H1 (cell line): ENCODE measurements at regions not wholly inside any gene's neighbourhood (a gene's known extent, or its start where the extent isn't known, plus 50 kb on each side); places are given as distances from the start of the nearest gene placed in this dataset.

Experiments used
- CTCF ChIA-PET: fragments of 300-600 bp; sonication (Branson Sonifier 250); formaldehyde crosslinking; loops from one replicate; lab custom pipeline; 2021; ENCODE audit not compliant: partially characterized antibody; lab: Charles Lee
- POLR2A ChIA-PET: fragments of 300-600 bp; sonication (Branson Sonifier 250); formaldehyde crosslinking; loops from one replicate; lab custom pipeline; 2021; ENCODE audit warnings: inconsistent platforms; ENCODE audit not compliant: partially characterized antibody; lab: Charles Lee
- DNase-seq, 2 experiments: peaks; one replicate each; pipeline versions ENCODE4 v3.0.0 to v3.0.0-alpha.2; 2010 to 2022; ENCODE audit warnings: low spot score in 2 of 2, low read depth in 1 of 2, mixed read lengths in 1 of 2
- FAIRE-seq: peaks from 2 replicates; lab custom pipeline; 2011; peaks lifted over from hg19 to GRCh38; lab: Jason Lieb, UNC
- H2AFZ ChIP-seq: 2 replicates; pipeline ENCODE4 v1.8.1; 2012; ENCODE audit warnings: low read length, inconsistent platforms
- H2AK5ac ChIP-seq: 2 replicates; pipeline ENCODE4 v1.6.1; 2013; ENCODE audit warnings: low read depth, low read length
- H2BK120ac ChIP-seq: replicated peaks from 2 replicates; pipeline ENCODE3; 2013; ENCODE audit warnings: low read depth, low read length, inconsistent platforms
- H2BK12ac ChIP-seq: 2 replicates; pipeline ENCODE4 v1.6.1; 2013; ENCODE audit warnings: low read depth, low read length
- H2BK15ac ChIP-seq: 2 replicates; pipeline ENCODE4 v1.6.1; 2013; ENCODE audit warnings: low read length
- H2BK20ac ChIP-seq: 2 replicates; pipeline ENCODE4 v1.6.1; 2013; ENCODE audit warnings: low read length
- H2BK5ac ChIP-seq: 2 replicates; pipeline ENCODE4 v1.6.1; 2013; ENCODE audit warnings: low read depth, low read length
- H3K14ac ChIP-seq: 2 replicates; pipeline ENCODE4 v1.6.1; 2013; ENCODE audit warnings: inconsistent platforms; ENCODE audit not compliant: insufficient read length
- H3K18ac ChIP-seq: 2 replicates; pipeline ENCODE4 v1.6.1; 2013; ENCODE audit warnings: low read length; ENCODE audit errors: extremely low read depth
- H3K23ac ChIP-seq: 2 replicates; pipeline ENCODE4 v1.6.1; 2013; ENCODE audit warnings: inconsistent platforms; ENCODE audit not compliant: insufficient read length
- H3K23me2 ChIP-seq: 2 replicates; pipeline ENCODE4 v1.6.1; 2013; ENCODE audit warnings: low read depth, low read length
- H3K27ac ChIP-seq: 2 replicates; pipeline ENCODE4 v1.6.1; 2011; ENCODE audit warnings: low read depth, low read length, inconsistent platforms
- H3K27me3 ChIP-seq, 4 experiments: replicated peaks in 1 of 4; 1 replicate in 1 of 4; 2 replicates in 3 of 4; pipeline versions ENCODE4 v1.6.1 to v1.8.1; 2011 to 2013; ENCODE audit warnings: low read length in 3 of 4, mild to moderate bottlenecking in 3 of 4, inconsistent platforms in 2 of 4, mixed read lengths in 2 of 4, moderate library complexity in 1 of 4; ENCODE audit not compliant: control insufficient read depth in 3 of 4, insufficient read depth in 3 of 4; ENCODE audit errors: extremely low read depth in 1 of 4
- H3K36me3 ChIP-seq, 4 experiments: 2 replicates each; pipeline versions ENCODE4 v1.6.1 to v1.8.1; 2011 to 2013; ENCODE audit warnings: mild to moderate bottlenecking in 4 of 4, low read length in 3 of 4, moderate library complexity in 2 of 4, control low read depth in 1 of 4, inconsistent platforms in 1 of 4; ENCODE audit not compliant: insufficient read depth in 4 of 4, control insufficient read depth in 2 of 4
- H3K4ac ChIP-seq: replicated peaks from 2 replicates; pipeline ENCODE3; 2013; ENCODE audit warnings: low read length, low read depth, mixed read lengths, inconsistent platforms; ENCODE audit not compliant: insufficient read length
- H3K4me1 ChIP-seq, 4 experiments: replicated peaks in 1 of 4; 1 replicate in 1 of 4; 2 replicates in 3 of 4; pipeline versions ENCODE4 v1.6.1 to v1.8.1; 2011 to 2013; ENCODE audit warnings: low read length in 3 of 4, inconsistent platforms in 2 of 4, mixed read lengths in 1 of 4; ENCODE audit not compliant: insufficient read depth in 4 of 4, control insufficient read depth in 3 of 4
- H3K4me2 ChIP-seq, 2 experiments: 2 replicates each; pipeline versions ENCODE4 v1.6.1 to v1.8.1; 2011 to 2013; ENCODE audit warnings: low read depth in 2 of 2, low read length in 2 of 2, control low read depth in 1 of 2, inconsistent platforms in 1 of 2, mild to moderate bottlenecking in 1 of 2; ENCODE audit not compliant: insufficient read depth in 1 of 2
- H3K4me3 ChIP-seq, 4 experiments: fragments of 200-600, 300-600 bp in 1 of 4; sonication (generic), shearing (Covaris generic), sonication (Bioruptor Twin) in 1 of 4; 2 replicates each; pipeline versions ENCODE4 v1.5.1 to v1.8.1; 2011 to 2016; ENCODE audit warnings: low read length in 4 of 4, low read depth in 3 of 4, control low read depth in 2 of 4, inconsistent platforms in 2 of 4, mild to moderate bottlenecking in 2 of 4, mixed read lengths in 1 of 4, moderate library complexity in 1 of 4; ENCODE audit not compliant: insufficient read depth in 2 of 4; ENCODE audit errors: extremely low read depth in 1 of 4
- H3K56ac ChIP-seq: replicated peaks from 2 replicates; pipeline ENCODE3; 2013; ENCODE audit warnings: low read depth, mild to moderate bottlenecking, mixed read lengths, low read length, inconsistent platforms; ENCODE audit not compliant: insufficient read length
- H3K79me1 ChIP-seq: 2 replicates; pipeline ENCODE4 v1.6.1; 2013; ENCODE audit warnings: low read depth, low read length, control low read depth
- H3K79me2 ChIP-seq, 2 experiments: 2 replicates each; pipeline versions ENCODE4 v1.6.1 to v1.8.1; 2012 to 2013; ENCODE audit warnings: low read length in 2 of 2, mild to moderate bottlenecking in 2 of 2, inconsistent platforms in 1 of 2; ENCODE audit not compliant: insufficient read depth in 2 of 2, control insufficient read depth in 1 of 2
- H3K9ac ChIP-seq, 4 experiments: replicated peaks in 1 of 4; 1 replicate in 1 of 4; 2 replicates in 3 of 4; pipeline versions ENCODE4 v1.6.1 to v1.8.1; 2011 to 2013; ENCODE audit warnings: low read depth in 3 of 4, low read length in 3 of 4, control low read depth in 2 of 4, mild to moderate bottlenecking in 2 of 4, moderate library complexity in 2 of 4, inconsistent platforms in 1 of 4; ENCODE audit errors: extremely low read depth in 1 of 4
- H3K9me3 ChIP-seq, 2 experiments: 2 replicates each; pipeline versions ENCODE4 v1.6.1 to v1.8.1; 2012 to 2013; ENCODE audit warnings: mild to moderate bottlenecking in 2 of 2, moderate library complexity in 2 of 2, control low read depth in 1 of 2, inconsistent platforms in 1 of 2, low read depth in 1 of 2, low read length in 1 of 2, mixed read lengths in 1 of 2; ENCODE audit not compliant: insufficient read depth in 2 of 2
- H4K20me1 ChIP-seq, 2 experiments: replicated peaks in 1 of 2; 2 replicates each; pipeline versions ENCODE3 to v1.8.1; 2011 to 2013; ENCODE audit warnings: inconsistent platforms in 2 of 2, low read length in 2 of 2, mild to moderate bottlenecking in 1 of 2; ENCODE audit not compliant: insufficient read depth in 2 of 2, control insufficient read depth in 1 of 2
- H4K5ac ChIP-seq: 2 replicates; pipeline ENCODE4 v1.6.1; 2013; ENCODE audit warnings: low read length, low read depth, mixed read lengths, inconsistent platforms; ENCODE audit not compliant: insufficient read length
- H4K8ac ChIP-seq: 2 replicates; pipeline ENCODE4 v1.8.0; 2013; ENCODE audit warnings: mild to moderate bottlenecking, moderate library complexity, low read length, inconsistent platforms; ENCODE audit not compliant: insufficient read depth; ENCODE audit errors: extremely low read depth
- H4K91ac ChIP-seq: replicated peaks from 2 replicates; pipeline ENCODE3; 2013; ENCODE audit warnings: low read length, mixed read lengths, inconsistent platforms; ENCODE audit not compliant: insufficient read length
- MAFK ChIP-seq: IDR thresholded peaks from 2 replicates; pipeline ENCODE4 v1.6.1; 2012; ENCODE audit warnings: low read depth, mild to moderate bottlenecking, improper control_type of control experiment, low read length
- RNF2 ChIP-seq: fragments of 200-900, 300-1000 bp; sonication (generic); IDR thresholded peaks from 2 replicates; pipeline ENCODE4 v1.7.1; 2016; ENCODE audit warnings: borderline replicate concordance, low read depth, mild to moderate bottlenecking, antibody characterized with exemption, low read length; ENCODE audit not compliant: poor library complexity, severe bottlenecking; ENCODE audit errors: missing control alignments
- WGBS, 2 experiments: shearing (Covaris generic) in 1 of 2; methylation state at CpG; one replicate each; pipeline versions ENCODE4 v1.1.6 to v1.1.7; 2013 to 2015; ENCODE audit warnings: low lambda C conversion rate in 2 of 2, mixed read lengths in 2 of 2, inconsistent platforms in 1 of 2, low coverage in 1 of 2, missing lambda C conversion rate in 1 of 2; ENCODE audit not compliant: insufficient replicate concordance in 2 of 2, insufficient coverage in 1 of 2, insufficient read length in 1 of 2; ENCODE audit errors: extremely low coverage in 1 of 2, missing lambda C conversion rate in 1 of 2; 5-methylcytosine and 5-hydroxymethylcytosine counted together
- TF ChIP-seq, protein P1 (sequence below): IDR thresholded peaks from 2 replicates; pipeline ENCODE4 v1.6.1; 2012; ENCODE audit warnings: inconsistent platforms

DNA sequence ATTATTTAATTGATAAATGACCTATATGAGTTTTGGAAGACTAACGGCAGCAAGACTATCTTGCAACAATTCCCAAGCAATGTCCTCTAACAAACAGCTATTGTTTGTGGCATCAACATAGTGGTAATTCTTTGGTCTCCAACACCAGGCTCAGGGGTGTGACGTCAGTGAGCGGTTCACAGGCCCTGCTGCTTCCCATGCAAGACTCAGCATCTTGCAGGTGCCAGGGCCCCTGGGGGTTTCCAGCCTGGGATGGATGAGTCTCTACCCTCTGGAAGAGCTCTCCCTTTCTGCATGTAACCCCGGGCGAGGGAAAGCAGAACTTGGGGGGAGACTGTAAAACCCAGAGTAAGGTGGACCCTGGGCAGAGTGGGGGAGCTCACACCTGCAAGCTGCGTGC lies 164.7 kb downstream of the ACTR3B start:
- 84% methylated on average over 6 of the region's 6 CpGs; no CpG with 5 or more reads in 1 of the 2 experiments for WGBS, 2 experiments
- Histone ChIP-seq H3K56ac (no peak overlapping the region), H3K27me3 (peaks cover 0 to 25% (median 19%) of the 10 kb centered on the region in 4 experiments; a peak in 6 of 7 replicates), H3K14ac (no peak overlapping the region), H3K4me3 (no peak overlapping the region; a peak in 1 of 8 replicates), H4K20me1 (no peaks in the 10 kb centered on the region), H3K4ac (no peak overlapping the region), H4K5ac (no peak overlapping the region), H3K9me3 (peaks cover 3 to 5% of the 10 kb centered on the region in 2 experiments; a peak in 1 of 4 replicates), H2AK5ac (no peak overlapping the region), H3K4me2 (peak overlapping the region; percentile 86 to 88), H3K23me2 (peaks cover 11% of the 10 kb centered on the region; the same call in 1 of the 2 replicates), H2AFZ (no peak overlapping the region), H4K91ac (no peak overlapping the region), H2BK20ac (no peak overlapping the region), H3K79me1 (no peaks in the 10 kb centered on the region), H3K23ac (no peak overlapping the region), H3K79me2 (no peaks in the 10 kb centered on the region), H3K4me1 (peaks cover 0 to 7% (median 3%) of the 10 kb centered on the region in 4 experiments; a peak in 4 of 7 replicates), H2BK5ac (no peak overlapping the region), H3K9ac (no peak overlapping the region), H2BK15ac (no peak overlapping the region), H2BK12ac (no peak overlapping the region), H2BK120ac (no peak overlapping the region), H4K8ac (no peak overlapping the region), H3K18ac (peak overlapping the region; percentile 71; the same call in 1 of the 2 replicates), H3K27ac (no peak overlapping the region), H3K36me3 (no peaks in the 10 kb centered on the region)
- no peak for TF ChIP-seq MAFK
- TF ChIP-seq RNF2: no peak
- TF ChIP-seq, protein P1, sequence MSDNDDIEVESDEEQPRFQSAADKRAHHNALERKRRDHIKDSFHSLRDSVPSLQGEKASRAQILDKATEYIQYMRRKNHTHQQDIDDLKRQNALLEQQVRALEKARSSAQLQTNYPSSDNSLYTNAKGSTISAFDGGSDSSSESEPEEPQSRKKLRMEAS: no peak
- DNase-seq: no peak
- POLR2A ChIA-PET: interaction anchor here (1.1 to 1.6 kb wide), 2 partner anchors 11 to 14 kb away, joined by 3 to 5 read pairs; no protein-coding TSS in a partner anchor
- no peak for FAIRE-seq
- CTCF ChIA-PET: interaction anchor here (0.8 to 4.5 kb wide), 8 partner anchors 8 to 39 kb away, joined by 3 to 28 read pairs (median 6); no protein-coding TSS in a partner anchor
